ENCODE measurements at regions not wholly inside any gene's neighbourhood (a gene's known extent, or its start where the extent isn't known, plus 50 kb on each side); places are given as distances from the start of the nearest gene placed in this dataset.
A peak's percentile ranks its signal among the peaks of the same experiment; 100 is the strongest.

DNA sequence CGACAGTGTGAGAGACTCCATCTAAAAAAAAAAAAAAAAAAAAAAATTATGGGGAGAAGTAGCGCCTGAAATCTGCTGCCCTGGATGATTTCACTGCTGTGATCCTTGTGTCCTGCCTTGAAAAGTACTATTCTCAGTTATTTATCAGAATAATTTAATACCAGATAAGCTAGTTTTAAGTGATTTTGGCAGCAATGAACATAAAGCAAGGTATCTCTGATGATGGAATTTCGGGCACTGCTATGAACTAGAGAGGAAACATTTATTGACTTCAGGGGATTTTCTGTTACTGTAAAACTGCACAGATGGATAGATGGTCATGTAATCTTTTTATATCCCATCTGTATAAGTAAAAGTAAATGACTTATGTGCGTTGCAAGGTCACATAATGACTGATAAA is 619.1 kb upstream of the ANKRD30A start:
- POLR2A ChIA-PET (ENCODE audit: low non-redundant PET), result no interaction called here
- BruUV-seq (replicated peaks), result no TSS peak
- H3K4me3 ChIP-seq (ENCODE audit: low read depth, low read length, poor library complexity, severe bottlenecking), result no peak overlapping the region

DNA sequence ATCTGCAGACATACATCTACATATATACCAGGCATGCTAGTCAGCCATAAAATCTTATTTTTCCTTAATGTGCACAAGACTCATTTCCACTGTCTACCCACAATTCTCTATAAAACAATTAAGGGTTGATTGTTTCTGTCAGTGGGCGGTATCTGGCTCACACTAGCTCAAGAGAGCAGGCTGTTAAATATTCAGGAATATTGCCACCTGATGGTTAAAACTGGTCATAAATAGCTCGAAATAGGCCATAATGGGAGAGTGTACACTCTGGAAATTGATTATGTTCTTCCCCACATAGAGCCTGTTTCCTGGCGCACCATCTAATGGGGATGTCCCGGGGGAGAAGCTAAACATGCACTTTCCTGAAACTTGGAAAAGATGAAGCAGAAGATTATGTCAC is 620.6 kb upstream of the ANKRD30A start:
- Histone ChIP-seq H3K27me3 (replicated peaks; ENCODE audit: insufficient read depth, low read depth, low read length, poor library complexity) (no peaks in the 10 kb centered on the region), H3K36me3 (ENCODE audit: insufficient read depth, low read length, poor library complexity, severe bottlenecking) (no peaks in the 10 kb centered on the region), H3K27ac (ENCODE audit: low read depth, low read length, poor library complexity, severe bottlenecking) (no peak overlapping the region), H3K4me3 (ENCODE audit: low read depth, low read length, poor library complexity, severe bottlenecking) (no peak overlapping the region), H3K4me1 (ENCODE audit: insufficient read depth, low read length, poor library complexity, severe bottlenecking) (peaks cover 14% of the 10 kb centered on the region), H3K9me3 (ENCODE audit: low read depth, low read length, poor library complexity, severe bottlenecking) (no peaks in the 10 kb centered on the region)
- ChIA-PET CTCF (interaction anchor here (0.6 to 0.8 kb wide), 2 partner anchors 10 to 54 kb away, joined by 3 to 4 read pairs; no protein-coding TSS in a partner anchor), POLR2A (ENCODE audit: low non-redundant PET) (no interaction called here)
- BruUV-seq (replicated peaks), result no TSS peak
- intact Hi-C loops (cut with micrococcal nuclease; ENCODE audit: unreplicated experiment), result no loop called here
- peak; percentile 48 for DNase-seq (ENCODE audit: low spot score)
- TF ChIP-seq, protein P1, sequence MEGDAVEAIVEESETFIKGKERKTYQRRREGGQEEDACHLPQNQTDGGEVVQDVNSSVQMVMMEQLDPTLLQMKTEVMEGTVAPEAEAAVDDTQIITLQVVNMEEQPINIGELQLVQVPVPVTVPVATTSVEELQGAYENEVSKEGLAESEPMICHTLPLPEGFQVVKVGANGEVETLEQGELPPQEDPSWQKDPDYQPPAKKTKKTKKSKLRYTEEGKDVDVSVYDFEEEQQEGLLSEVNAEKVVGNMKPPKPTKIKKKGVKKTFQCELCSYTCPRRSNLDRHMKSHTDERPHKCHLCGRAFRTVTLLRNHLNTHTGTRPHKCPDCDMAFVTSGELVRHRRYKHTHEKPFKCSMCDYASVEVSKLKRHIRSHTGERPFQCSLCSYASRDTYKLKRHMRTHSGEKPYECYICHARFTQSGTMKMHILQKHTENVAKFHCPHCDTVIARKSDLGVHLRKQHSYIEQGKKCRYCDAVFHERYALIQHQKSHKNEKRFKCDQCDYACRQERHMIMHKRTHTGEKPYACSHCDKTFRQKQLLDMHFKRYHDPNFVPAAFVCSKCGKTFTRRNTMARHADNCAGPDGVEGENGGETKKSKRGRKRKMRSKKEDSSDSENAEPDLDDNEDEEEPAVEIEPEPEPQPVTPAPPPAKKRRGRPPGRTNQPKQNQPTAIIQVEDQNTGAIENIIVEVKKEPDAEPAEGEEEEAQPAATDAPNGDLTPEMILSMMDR (conservative IDR thresholded peaks at IDR 0.05; ENCODE audit: low read depth, low read length), result peak; percentile 39
- TF ChIP-seq EZH2 (IDR thresholded peaks at IDR 0.05; ENCODE audit: borderline replicate concordance, low read depth, low read length, poor library complexity, severe bottlenecking), result no peak

More for the DNA sequence above, 619.1 kb upstream of the ANKRD30A start:
- DNase-seq (ENCODE audit: low spot score), result no peak
- H3K36me3 ChIP-seq (ENCODE audit: insufficient read depth, low read length, poor library complexity, severe bottlenecking), result no peaks in the 10 kb centered on the region
- no peaks in the 10 kb centered on the region for H3K9me3 ChIP-seq (ENCODE audit: low read depth, low read length, poor library complexity, severe bottlenecking)
- intact Hi-C loops (cut with micrococcal nuclease; ENCODE audit: unreplicated experiment), result no loop called here
- H3K27me3 ChIP-seq (replicated peaks; ENCODE audit: insufficient read depth, low read depth, low read length, poor library complexity), result no peaks in the 10 kb centered on the region
- H3K4me1 ChIP-seq (ENCODE audit: insufficient read depth, low read length, poor library complexity, severe bottlenecking), result peaks cover 14% of the 10 kb centered on the region
- CTCF ChIA-PET, result interaction anchor here (0.6 kb wide), 1 partner anchor 78 kb away, joined by 3 read pairs; no protein-coding TSS in a partner anchor
- no peak for TF ChIP-seq EZH2 (IDR thresholded peaks at IDR 0.05; ENCODE audit: borderline replicate concordance, low read depth, low read length, poor library complexity, severe bottlenecking)
- TF ChIP-seq, protein P1 (conservative IDR thresholded peaks at IDR 0.05; ENCODE audit: low read depth, low read length), result no peak
- H3K27ac ChIP-seq (ENCODE audit: low read depth, low read length, poor library complexity, severe bottlenecking), result no peak overlapping the region

DNA sequence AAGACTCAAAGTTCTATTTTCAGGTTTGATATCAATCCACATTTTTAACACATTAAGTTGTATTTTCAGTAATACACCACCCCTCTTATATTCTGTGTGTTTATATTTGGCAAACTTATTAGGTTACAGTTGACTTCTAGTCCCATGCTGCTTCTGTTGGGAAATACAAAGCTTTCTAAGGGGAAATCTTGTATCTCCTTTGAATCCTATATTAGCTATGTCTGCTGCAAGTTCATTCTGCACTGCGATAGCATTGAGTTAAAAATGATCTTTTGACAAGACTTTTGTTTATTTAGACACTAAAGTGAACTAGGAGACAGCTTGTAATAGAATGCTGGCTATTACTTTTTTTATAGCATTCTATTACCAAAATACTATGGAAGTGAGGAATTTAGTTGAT is 625.1 kb upstream of the ANKRD30A start:
- TF ChIP-seq, protein P1 (conservative IDR thresholded peaks at IDR 0.05; ENCODE audit: low read depth, low read length), result no peak
- TF ChIP-seq EZH2 (IDR thresholded peaks at IDR 0.05; ENCODE audit: borderline replicate concordance, low read depth, low read length, poor library complexity, severe bottlenecking), result no peak
- Histone ChIP-seq H3K4me1 (ENCODE audit: insufficient read depth, low read length, poor library complexity, severe bottlenecking) (peaks cover 14% of the 10 kb centered on the region), H3K27me3 (replicated peaks; ENCODE audit: insufficient read depth, low read depth, low read length, poor library complexity) (no peaks in the 10 kb centered on the region), H3K27ac (ENCODE audit: low read depth, low read length, poor library complexity, severe bottlenecking) (no peak overlapping the region), H3K9me3 (ENCODE audit: low read depth, low read length, poor library complexity, severe bottlenecking) (no peaks in the 10 kb centered on the region), H3K36me3 (ENCODE audit: insufficient read depth, low read length, poor library complexity, severe bottlenecking) (no peaks in the 10 kb centered on the region), H3K4me3 (ENCODE audit: low read depth, low read length, poor library complexity, severe bottlenecking) (no peak overlapping the region)
- ChIA-PET POLR2A (ENCODE audit: low non-redundant PET) (no interaction called here), CTCF (no interaction called here)
- BruUV-seq (replicated peaks), result no TSS peak
- intact Hi-C loops (cut with micrococcal nuclease; ENCODE audit: unreplicated experiment), result no loop called here
- DNase-seq (ENCODE audit: low spot score), result no peak

All from A673 (cell line).